ENCODE measurements at regions not wholly inside any gene's neighbourhood (a gene's known extent, or its start where the extent isn't known, plus 50 kb on each side); places are given as distances from the start of the nearest gene placed in this dataset.
"Not testable (repeated sequence)": the region's sequence is repeated elsewhere in the genome, so short reads cannot be mapped to it uniquely, and the experiment has no call there.

DNA sequence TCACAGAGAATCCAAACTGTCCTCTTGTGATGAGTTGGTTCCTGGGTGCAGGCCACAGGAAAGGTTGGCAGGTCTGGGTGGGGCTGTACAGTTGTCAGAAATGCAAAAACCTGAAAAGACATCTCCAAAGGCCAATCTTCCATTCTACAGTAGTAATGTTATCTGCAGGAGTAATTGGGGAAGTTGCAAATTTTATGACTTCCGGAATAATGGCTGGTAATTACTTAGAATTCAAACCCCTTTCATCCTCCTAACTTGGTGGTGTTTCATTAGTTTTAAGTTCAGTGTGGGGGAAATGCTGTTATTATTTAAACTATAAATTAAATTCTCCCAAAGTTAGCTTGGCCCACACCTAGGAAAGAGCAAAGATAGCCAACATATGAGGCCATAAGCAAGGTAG lies 64.7 kb upstream of the FAT3 start:
- TF ChIP-seq, protein P1, sequence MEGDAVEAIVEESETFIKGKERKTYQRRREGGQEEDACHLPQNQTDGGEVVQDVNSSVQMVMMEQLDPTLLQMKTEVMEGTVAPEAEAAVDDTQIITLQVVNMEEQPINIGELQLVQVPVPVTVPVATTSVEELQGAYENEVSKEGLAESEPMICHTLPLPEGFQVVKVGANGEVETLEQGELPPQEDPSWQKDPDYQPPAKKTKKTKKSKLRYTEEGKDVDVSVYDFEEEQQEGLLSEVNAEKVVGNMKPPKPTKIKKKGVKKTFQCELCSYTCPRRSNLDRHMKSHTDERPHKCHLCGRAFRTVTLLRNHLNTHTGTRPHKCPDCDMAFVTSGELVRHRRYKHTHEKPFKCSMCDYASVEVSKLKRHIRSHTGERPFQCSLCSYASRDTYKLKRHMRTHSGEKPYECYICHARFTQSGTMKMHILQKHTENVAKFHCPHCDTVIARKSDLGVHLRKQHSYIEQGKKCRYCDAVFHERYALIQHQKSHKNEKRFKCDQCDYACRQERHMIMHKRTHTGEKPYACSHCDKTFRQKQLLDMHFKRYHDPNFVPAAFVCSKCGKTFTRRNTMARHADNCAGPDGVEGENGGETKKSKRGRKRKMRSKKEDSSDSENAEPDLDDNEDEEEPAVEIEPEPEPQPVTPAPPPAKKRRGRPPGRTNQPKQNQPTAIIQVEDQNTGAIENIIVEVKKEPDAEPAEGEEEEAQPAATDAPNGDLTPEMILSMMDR (conservative IDR thresholded peaks at IDR 0.05; ENCODE audit: low read depth, low read length): no peak
- Histone ChIP-seq H2AFZ (ENCODE audit: low read depth) (no peak overlapping the region), H4K20me1 (ENCODE audit: insufficient read depth) (no peaks in the 10 kb centered on the region), H3K27me3 (ENCODE audit: insufficient read depth, low read depth) (no peaks in the 10 kb centered on the region), H3K4me3 (IDR thresholded peaks at IDR 0.05; ENCODE audit: insufficient read depth, low read depth, low read length) (no peak overlapping the region), H3K4me2 (no peak overlapping the region), H3K9ac (no peak overlapping the region), H3K27ac (no peak overlapping the region), H3K36me3 (ENCODE audit: insufficient read depth) (no peaks in the 10 kb centered on the region), H3K4me1 (ENCODE audit: low read depth, poor library complexity, severe bottlenecking) (no peaks in the 10 kb centered on the region), H3K79me2 (ENCODE audit: insufficient read depth, low read depth) (no peaks in the 10 kb centered on the region)

DNA sequence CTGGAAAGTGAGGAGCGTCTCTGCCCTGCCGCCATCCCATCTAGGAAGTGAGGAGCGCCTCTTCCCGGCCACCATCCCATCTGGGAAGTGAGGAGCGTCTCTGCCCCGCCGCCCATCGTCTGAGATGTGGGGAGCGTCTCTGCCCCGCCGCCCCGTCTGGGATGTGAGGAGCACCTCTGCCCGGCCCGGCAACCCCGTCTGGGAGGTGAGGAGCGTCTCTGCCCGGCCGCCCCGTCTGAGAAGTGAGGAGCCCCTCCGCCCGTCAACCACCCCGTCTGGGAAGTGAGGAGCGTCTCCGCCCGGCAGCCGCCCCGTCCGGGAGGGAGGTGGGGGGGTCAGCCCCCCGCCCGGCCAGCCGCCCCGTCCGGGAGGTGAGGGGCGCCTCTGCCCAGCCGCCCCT lies 67.2 kb upstream of the FAT3 start:
- not testable (repeated sequence) for H2AFZ ChIP-seq (ENCODE audit: low read depth); H3K4me1 ChIP-seq (ENCODE audit: low read depth, poor library complexity, severe bottlenecking); H3K79me2 ChIP-seq (ENCODE audit: insufficient read depth, low read depth); H3K4me2 ChIP-seq; H4K20me1 ChIP-seq (ENCODE audit: insufficient read depth); H3K4me3 ChIP-seq (IDR thresholded peaks at IDR 0.05; ENCODE audit: insufficient read depth, low read depth, low read length); H3K9ac ChIP-seq; H3K36me3 ChIP-seq (ENCODE audit: insufficient read depth); H3K27me3 ChIP-seq (ENCODE audit: insufficient read depth, low read depth); H3K27ac ChIP-seq

DNA sequence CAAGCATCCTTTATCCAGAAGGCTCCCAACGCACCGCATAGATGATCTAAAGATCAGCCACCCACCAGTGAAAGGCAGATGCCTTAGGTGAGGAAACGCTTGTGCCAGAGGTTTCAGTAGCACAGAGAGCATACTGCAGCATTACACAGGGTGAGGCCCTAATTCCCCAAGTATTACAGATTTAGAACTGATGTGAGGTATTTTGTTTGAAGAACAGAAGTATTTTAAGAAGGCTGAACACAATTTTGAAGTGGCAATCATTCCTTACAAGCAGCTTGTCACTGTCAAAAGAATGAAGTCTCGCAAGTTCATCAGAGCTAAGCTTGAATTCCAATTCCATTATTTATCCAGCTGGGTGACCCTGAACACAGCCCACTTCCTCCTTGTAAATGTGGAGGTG lies 70.0 kb upstream of the FAT3 start:
- TF ChIP-seq, protein P1 (conservative IDR thresholded peaks at IDR 0.05; ENCODE audit: low read depth, low read length): no peak
- H3K9ac ChIP-seq: no peak overlapping the region
- no peak overlapping the region for H3K4me3 ChIP-seq (IDR thresholded peaks at IDR 0.05; ENCODE audit: insufficient read depth, low read depth, low read length)
- no peaks in the 10 kb centered on the region for H3K79me2 ChIP-seq (ENCODE audit: insufficient read depth, low read depth)
- H3K27ac ChIP-seq: no peak overlapping the region
- H3K4me2 ChIP-seq: no peak overlapping the region
- no peak overlapping the region for H2AFZ ChIP-seq (ENCODE audit: low read depth)
- no peaks in the 10 kb centered on the region for H3K36me3 ChIP-seq (ENCODE audit: insufficient read depth)
- H3K4me1 ChIP-seq (ENCODE audit: low read depth, poor library complexity, severe bottlenecking): no peaks in the 10 kb centered on the region
- no peaks in the 10 kb centered on the region for H3K27me3 ChIP-seq (ENCODE audit: insufficient read depth, low read depth)
- H4K20me1 ChIP-seq (ENCODE audit: insufficient read depth): no peaks in the 10 kb centered on the region

DNA sequence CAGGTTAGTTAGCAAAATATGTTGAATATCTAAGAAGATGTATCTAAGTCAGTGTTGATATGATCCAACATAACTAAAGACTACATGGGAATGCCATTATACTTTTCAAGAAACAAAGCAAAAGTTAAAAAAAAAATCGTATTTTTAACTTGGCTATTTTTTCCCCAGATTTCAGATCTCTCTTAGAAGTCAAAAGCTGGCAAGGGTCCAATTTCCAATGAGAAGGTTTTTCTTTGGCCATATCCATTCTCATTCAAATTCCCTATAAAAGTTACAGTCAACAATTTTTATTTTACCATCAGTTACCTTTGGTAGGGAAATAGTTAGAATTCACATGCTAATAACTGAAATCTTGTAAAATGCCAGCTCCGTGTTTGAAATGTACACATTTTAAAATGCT lies 70.5 kb upstream of the FAT3 start:
- TF ChIP-seq, protein P1 (conservative IDR thresholded peaks at IDR 0.05; ENCODE audit: low read depth, low read length): no peak
- Histone ChIP-seq H3K4me2 (no peak overlapping the region), H3K27me3 (ENCODE audit: insufficient read depth, low read depth) (no peaks in the 10 kb centered on the region), H4K20me1 (ENCODE audit: insufficient read depth) (no peaks in the 10 kb centered on the region), H3K9ac (no peak overlapping the region), H3K36me3 (ENCODE audit: insufficient read depth) (no peaks in the 10 kb centered on the region), H3K79me2 (ENCODE audit: insufficient read depth, low read depth) (no peaks in the 10 kb centered on the region), H3K4me3 (IDR thresholded peaks at IDR 0.05; ENCODE audit: insufficient read depth, low read depth, low read length) (no peak overlapping the region), H2AFZ (ENCODE audit: low read depth) (no peak overlapping the region), H3K4me1 (ENCODE audit: low read depth, poor library complexity, severe bottlenecking) (no peaks in the 10 kb centered on the region), H3K27ac (no peak overlapping the region)

DNA sequence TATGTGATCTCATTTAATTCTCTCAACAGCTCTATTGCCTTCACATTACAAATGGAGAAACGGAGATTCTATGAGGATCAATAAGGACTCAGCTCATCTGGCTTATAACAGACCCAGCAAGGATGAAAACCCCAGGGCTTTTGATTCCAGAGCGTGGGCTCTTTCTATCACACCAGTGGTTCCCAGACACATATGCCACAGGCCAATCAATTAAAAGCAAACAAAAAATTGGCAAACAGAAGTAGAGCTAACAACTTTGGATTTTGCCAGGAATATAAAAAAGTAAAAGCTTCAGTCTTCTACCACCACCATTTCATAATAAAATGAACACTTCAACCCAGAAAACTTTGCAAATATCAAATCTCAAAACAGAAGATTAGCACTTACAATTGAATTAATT lies 71.1 kb upstream of the FAT3 start:
- no peak overlapping the region for H2AFZ ChIP-seq (ENCODE audit: low read depth)
- H4K20me1 ChIP-seq (ENCODE audit: insufficient read depth): no peaks in the 10 kb centered on the region
- TF ChIP-seq, protein P1 (conservative IDR thresholded peaks at IDR 0.05; ENCODE audit: low read depth, low read length): no peak

More for the DNA sequence above, 71.1 kb upstream of the FAT3 start:
- H3K27me3 ChIP-seq (ENCODE audit: insufficient read depth, low read depth): no peaks in the 10 kb centered on the region
- no peaks in the 10 kb centered on the region for H3K36me3 ChIP-seq (ENCODE audit: insufficient read depth)
- H3K9ac ChIP-seq: no peak overlapping the region
- H3K4me3 ChIP-seq (IDR thresholded peaks at IDR 0.05; ENCODE audit: insufficient read depth, low read depth, low read length): no peak overlapping the region
- H3K79me2 ChIP-seq (ENCODE audit: insufficient read depth, low read depth): no peaks in the 10 kb centered on the region
- no peaks in the 10 kb centered on the region for H3K4me1 ChIP-seq (ENCODE audit: low read depth, poor library complexity, severe bottlenecking)
- H3K27ac ChIP-seq: no peak overlapping the region
- H3K4me2 ChIP-seq: no peak overlapping the region
